K562 (cell line): ENCODE measurements at regions not wholly inside any gene's neighbourhood (a gene's known extent, or its start where the extent isn't known, plus 50 kb on each side); places are given as distances from the start of the nearest gene placed in this dataset.

ENCODE experiments used
- ATAC-seq: fragments of 200-7000 bp; cut with Tn5 transposase; 3 replicates; pipeline ENCODE4 v1.9.1; 2020; ENCODE audit warnings: moderate library complexity
- BruUV-seq: library from RNA; stranded (reverse); fragments of 400-500 nt; replicated peaks from 2 replicates; lab custom pipeline; 2021; lab: Mats Ljungman, UMichigan
- CTCF ChIA-PET: fragments of 300-600 bp; formaldehyde crosslinking; extraction: SDS; loops from one replicate; lab custom pipeline; 2021; ENCODE audit warnings: low intra/inter-chr PET ratio; lab: Yijun Ruan, JAX
- POLR2A ChIA-PET: fragments of 300-600, 350-650 bp; sonication (Branson Sonifier 250); formaldehyde crosslinking; extraction: SDS; loops from one replicate; lab custom pipeline; 2021; ENCODE audit warnings: antibody characterized with exemption, inconsistent platforms; lab: Yijun Ruan, JAX
- DNase-seq, 4 experiments: peaks; one replicate each; pipeline versions ENCODE4 v3.0.0 to v3.0.0-alpha.2; 2011 to 2018; ENCODE audit warnings: low spot score in 3 of 4, mixed read lengths in 3 of 4; ENCODE audit errors: extremely low read depth in 1 of 4
- FAIRE-seq: peaks from 2 replicates; lab custom pipeline; 2011; peaks lifted over from hg19 to GRCh38; lab: Jason Lieb, UNC
- H2AFZ ChIP-seq: 2 replicates; pipeline ENCODE4 v1.6.0; 2011; ENCODE audit warnings: low read depth, low read length, control low read depth, inconsistent platforms
- H3K27ac ChIP-seq: fragments of 200-600 bp; 3 replicates; pipeline ENCODE4 v1.8.0; 2011; ENCODE audit warnings: low read depth, mild to moderate bottlenecking, control low read depth, inconsistent platforms, low read length, moderate library complexity, mixed read lengths; ENCODE audit errors: extremely low read depth
- H3K27me3 ChIP-seq, 2 experiments: fragments of 300-600 bp in 1 of 2; 2 replicates in 1 of 2; 3 replicates in 1 of 2; pipeline versions ENCODE4 v1.6.0 to v1.8.0; 2011; ENCODE audit warnings: inconsistent platforms in 2 of 2, low read length in 2 of 2, mild to moderate bottlenecking in 1 of 2, mixed read lengths in 1 of 2, moderate library complexity in 1 of 2; ENCODE audit not compliant: control insufficient read depth in 2 of 2, insufficient read depth in 2 of 2
- H3K36me3 ChIP-seq: fragments of 300-600 bp; 3 replicates; pipeline ENCODE4 v1.8.0; 2011; ENCODE audit warnings: mild to moderate bottlenecking, low read length, inconsistent platforms; ENCODE audit not compliant: control insufficient read depth, insufficient read depth
- H3K4me1 ChIP-seq, 2 experiments: fragments of 200-600 bp in 1 of 2; replicated peaks in 1 of 2; 2 replicates in 1 of 2; 3 replicates in 1 of 2; pipeline versions ENCODE4 v1.5.1 to v1.8.0; 2011; ENCODE audit warnings: inconsistent platforms in 2 of 2, low read length in 2 of 2, mild to moderate bottlenecking in 1 of 2, mixed read lengths in 1 of 2, moderate library complexity in 1 of 2; ENCODE audit not compliant: control insufficient read depth in 2 of 2, insufficient read depth in 2 of 2
- H3K4me2 ChIP-seq: 2 replicates; pipeline ENCODE4 v1.6.1; 2011; ENCODE audit warnings: low read length, control low read depth, inconsistent platforms, mixed read lengths; ENCODE audit not compliant: insufficient read depth
- H3K4me3 ChIP-seq: fragments of 200-600 bp; sonication (generic), shearing (Covaris generic); 2 replicates; pipeline ENCODE4 v1.5.1; 2016; ENCODE audit warnings: control low read depth, inconsistent platforms
- H3K79me2 ChIP-seq: fragments of 200-600 bp; 3 replicates; pipeline ENCODE4 v1.8.0; 2011; ENCODE audit warnings: low read length, inconsistent platforms; ENCODE audit not compliant: control insufficient read depth, insufficient read depth
- H3K9ac ChIP-seq, 2 experiments: 2 replicates each; pipeline versions ENCODE4 v1.6.0 to v1.6.1; 2011; ENCODE audit warnings: low read depth in 2 of 2, low read length in 2 of 2, control low read depth in 1 of 2, inconsistent platforms in 1 of 2, mild to moderate bottlenecking in 1 of 2, mixed read lengths in 1 of 2; ENCODE audit not compliant: insufficient read depth in 1 of 2
- H3K9me1 ChIP-seq: one replicate; pipeline ENCODE4 v1.6.0; 2011; ENCODE audit warnings: inconsistent platforms, mild to moderate bottlenecking, low read length, moderate library complexity; ENCODE audit not compliant: control insufficient read depth, insufficient read depth
- H3K9me3 ChIP-seq: replicated peaks from 2 replicates; pipeline ENCODE4 v1.5.1; 2011; ENCODE audit warnings: low read depth, low read length, inconsistent platforms; ENCODE audit not compliant: control insufficient read depth, insufficient read depth
- H4K20me1 ChIP-seq: replicated peaks from 2 replicates; pipeline ENCODE4 v1.6.1; 2011; ENCODE audit warnings: low read length, inconsistent platforms, mixed read lengths; ENCODE audit not compliant: control insufficient read depth, insufficient read depth
- MTF1 ChIP-seq: fragments of 250-450 bp; sonication (Bioruptor Pico); IDR thresholded peaks from 2 replicates; pipeline ENCODE4 v1.9.0; 2021; ENCODE audit warnings: moderate library complexity, mild to moderate bottlenecking, inconsistent platforms, borderline replicate concordance
- ZNF23 ChIP-seq: fragments of 250-450 bp; sonication (Bioruptor Pico); IDR thresholded peaks from 2 replicates; pipeline ENCODE4 v1.4.0; 2020; ENCODE audit warnings: mild to moderate bottlenecking
- ZNF408 ChIP-seq: fragments of 250-450 bp; sonication (Bioruptor Pico); IDR thresholded peaks from 2 replicates; pipeline ENCODE4 v1.4.0; 2020; ENCODE audit warnings: low read depth, mild to moderate bottlenecking, moderate library complexity
- ZNF707 ChIP-seq: fragments of 250-450 bp; sonication (Bioruptor Pico); conservative IDR thresholded peaks from 2 replicates; pipeline ENCODE4 v1.8.0; 2022; ENCODE audit warnings: inconsistent platforms, mild to moderate bottlenecking, moderate library complexity
- WGBS: fragments of 100-300 bp; shearing (Covaris generic); methylation state at CpG from one replicate; pipeline ENCODE4 v1.1.6; 2016; ENCODE audit warnings: low coverage, mixed read lengths; ENCODE audit not compliant: insufficient coverage; ENCODE audit errors: missing lambda C conversion rate; 5-methylcytosine and 5-hydroxymethylcytosine counted together
- in situ Hi-C: fragments of 300-500 bp; cut with MboI; formaldehyde crosslinking; loops from 4 replicates; pipeline ENCODE4 v1.15.0; 2018; ENCODE audit warnings: inconsistent platforms, mixed read lengths
- intact Hi-C: fragments of 100-400 bp; cut with micrococcal nuclease; formaldehyde crosslinking; loops from 2 replicates; pipeline ENCODE4 v1.14.2; 2022
- TF ChIP-seq, protein P1 (sequence below): fragments of 250-450 bp; sonication (Bioruptor Pico); IDR thresholded peaks from 2 replicates; pipeline ENCODE4 v1.8.0; 2022; ENCODE audit warnings: moderate library complexity, mild to moderate bottlenecking, inconsistent platforms
- TF ChIP-seq, protein P2 (sequence below): fragments of 250-450 bp; sonication (Bioruptor Pico); IDR thresholded peaks from 2 replicates; pipeline ENCODE4 v1.8.0; 2022; ENCODE audit warnings: moderate library complexity, mild to moderate bottlenecking, inconsistent platforms
- TF ChIP-seq, protein P3 (sequence below): fragments of 250-450 bp; sonication (Bioruptor Pico); IDR thresholded peaks from 2 replicates; pipeline ENCODE4 v1.8.0; 2022; ENCODE audit warnings: inconsistent platforms, mild to moderate bottlenecking, moderate library complexity, borderline replicate concordance

DNA sequence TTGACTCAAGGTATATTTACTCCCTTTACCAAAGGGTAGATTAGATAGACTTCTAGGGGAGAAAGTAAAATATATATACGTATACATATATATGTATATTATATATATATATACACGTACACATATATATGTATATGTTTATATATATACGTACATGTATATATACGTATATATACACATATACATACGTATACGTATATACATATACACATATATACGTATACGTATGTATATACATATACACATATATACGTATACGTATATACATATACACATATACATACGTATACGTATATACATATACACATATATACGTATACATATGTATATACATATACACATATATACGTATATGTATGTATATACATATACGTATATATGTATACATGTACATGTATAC is 430.5 kb upstream of the ANO3 start:
- DNase-seq (no peak), FAIRE-seq (no peak), ATAC-seq (no peak)
- Histone ChIP-seq H3K9ac (no peak overlapping the region), H3K27me3 (no peaks in the 10 kb centered on the region), H3K4me1 (no peaks in the 10 kb centered on the region), H3K4me3 (no peak overlapping the region), H3K4me2 (no peak overlapping the region), H3K9me1 (no peaks in the 10 kb centered on the region), H3K27ac (no peak overlapping the region), H3K79me2 (no peaks in the 10 kb centered on the region), H2AFZ (no peak overlapping the region), H3K36me3 (no peaks in the 10 kb centered on the region), H4K20me1 (no peaks in the 10 kb centered on the region), H3K9me3 (0 out of 2 replicates have a peak, but pooled peaks cover 2% of the 10 kb centered on the region)
- BruUV-seq: no TSS peak
- intact Hi-C loops: no loop called here
- WGBS: 74% methylated on average over 15 of the region's 15 CpGs
- in situ Hi-C loops: no loop called here
- ChIA-PET POLR2A (no interaction called here), CTCF (no interaction called here)
- no peak for TF ChIP-seq ZNF23 (CRISPR knock-in tag)
- TF ChIP-seq, protein P1, sequence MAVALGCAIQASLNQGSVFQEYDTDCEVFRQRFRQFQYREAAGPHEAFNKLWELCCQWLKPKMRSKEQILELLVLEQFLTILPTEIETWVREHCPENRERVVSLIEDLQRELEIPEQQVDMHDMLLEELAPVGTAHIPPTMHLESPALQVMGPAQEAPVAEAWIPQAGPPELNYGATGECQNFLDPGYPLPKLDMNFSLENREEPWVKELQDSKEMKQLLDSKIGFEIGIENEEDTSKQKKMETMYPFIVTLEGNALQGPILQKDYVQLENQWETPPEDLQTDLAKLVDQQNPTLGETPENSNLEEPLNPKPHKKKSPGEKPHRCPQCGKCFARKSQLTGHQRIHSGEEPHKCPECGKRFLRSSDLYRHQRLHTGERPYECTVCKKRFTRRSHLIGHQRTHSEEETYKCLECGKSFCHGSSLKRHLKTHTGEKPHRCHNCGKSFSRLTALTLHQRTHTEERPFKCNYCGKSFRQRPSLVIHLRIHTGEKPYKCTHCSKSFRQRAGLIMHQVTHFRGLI: peak; percentile 69; the same call in 1 of the 2 replicates
- TF ChIP-seq, protein P2, sequence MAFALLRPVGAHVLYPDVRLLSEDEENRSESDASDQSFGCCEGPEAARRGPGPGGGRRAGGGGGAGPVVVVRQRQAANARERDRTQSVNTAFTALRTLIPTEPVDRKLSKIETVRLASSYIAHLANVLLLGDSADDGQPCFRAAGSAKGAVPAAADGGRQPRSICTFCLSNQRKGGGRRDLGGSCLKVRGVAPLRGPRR (CRISPR knock-in tag): no peak
- 0 out of 2 replicates have a peak, but pooled peaks have one; percentile 79 for TF ChIP-seq ZNF408 (CRISPR knock-in tag)
- 0 out of 2 replicates have a peak, but pooled peaks have one; percentile 44 for TF ChIP-seq ZNF707 (CRISPR knock-in tag)
- TF ChIP-seq, protein P3, sequence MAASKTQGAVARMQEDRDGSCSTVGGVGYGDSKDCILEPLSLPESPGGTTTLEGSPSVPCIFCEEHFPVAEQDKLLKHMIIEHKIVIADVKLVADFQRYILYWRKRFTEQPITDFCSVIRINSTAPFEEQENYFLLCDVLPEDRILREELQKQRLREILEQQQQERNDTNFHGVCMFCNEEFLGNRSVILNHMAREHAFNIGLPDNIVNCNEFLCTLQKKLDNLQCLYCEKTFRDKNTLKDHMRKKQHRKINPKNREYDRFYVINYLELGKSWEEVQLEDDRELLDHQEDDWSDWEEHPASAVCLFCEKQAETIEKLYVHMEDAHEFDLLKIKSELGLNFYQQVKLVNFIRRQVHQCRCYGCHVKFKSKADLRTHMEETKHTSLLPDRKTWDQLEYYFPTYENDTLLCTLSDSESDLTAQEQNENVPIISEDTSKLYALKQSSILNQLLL: peak; percentile 64; the same call in 1 of the 2 replicates
- peak; percentile 77; the same call in 1 of the 2 replicates for TF ChIP-seq MTF1 (CRISPR knock-in tag)
